Stimulated activated CD8-positive, alpha-beta memory T cell treated with anti-CD3 and anti-CD28 coated beads, Interleukin-4, amount 100 ng/mL, for 4 hours (primary cell): ENCODE measurements at regions not wholly inside any gene's neighbourhood (a gene's known extent, or its start where the extent isn't known, plus 50 kb on each side); places are given as distances from the start of the nearest gene placed in this dataset.

Source experiments
- DNase-seq, 2 donors: peaks; one replicate each; pipeline ENCODE4 v3.0.0-alpha.2; 2020; ENCODE audit warnings: low read depth in 2 of 2, low spot score in 1 of 2

- DNase-seq, result no peak
Measured at GRCh38 chr2:62370321-62371250, 135.4 kb downstream of the TMEM17 start.

GRCh38 chr2:62369541-62370202 lies 136.3 kb downstream of the TMEM17 start:
- DNase-seq, result no peak

DNA sequence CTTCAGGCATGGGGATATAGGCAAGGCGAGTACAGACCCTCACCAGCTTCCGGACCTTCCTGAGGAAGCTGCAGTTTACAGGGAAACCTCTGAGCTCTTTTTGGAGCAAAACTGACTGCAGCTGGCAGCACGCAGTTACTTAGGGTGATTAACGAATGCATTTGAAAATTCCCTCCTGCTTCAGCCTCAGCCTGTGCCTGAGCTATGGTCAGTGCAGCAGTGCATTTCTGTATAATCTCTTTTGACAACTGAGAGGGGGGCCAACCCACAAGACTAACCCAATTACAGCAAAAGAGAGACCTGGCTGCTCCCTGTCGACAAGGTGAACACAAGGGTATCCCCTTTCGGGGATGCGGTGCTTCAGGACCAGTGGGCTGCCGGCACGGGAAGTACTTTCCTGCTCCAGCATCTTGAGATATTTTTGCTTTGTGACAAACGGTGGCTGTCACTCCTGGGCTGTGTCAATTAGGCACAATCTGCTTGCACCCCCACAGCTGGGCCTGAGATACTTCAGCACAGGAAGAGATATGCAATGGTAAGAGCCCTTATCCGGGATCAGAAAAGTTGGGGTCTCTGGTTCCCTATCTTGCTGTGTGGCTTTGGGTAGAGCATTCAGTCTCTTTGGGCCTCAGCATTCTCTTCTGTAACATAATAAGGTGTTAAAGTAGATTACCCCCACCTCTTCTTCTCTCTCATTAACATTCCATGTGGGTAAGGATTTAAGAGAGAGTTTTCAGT lies 141.0 kb downstream of the TMEM17 start:
- no peak for DNase-seq

DNA sequence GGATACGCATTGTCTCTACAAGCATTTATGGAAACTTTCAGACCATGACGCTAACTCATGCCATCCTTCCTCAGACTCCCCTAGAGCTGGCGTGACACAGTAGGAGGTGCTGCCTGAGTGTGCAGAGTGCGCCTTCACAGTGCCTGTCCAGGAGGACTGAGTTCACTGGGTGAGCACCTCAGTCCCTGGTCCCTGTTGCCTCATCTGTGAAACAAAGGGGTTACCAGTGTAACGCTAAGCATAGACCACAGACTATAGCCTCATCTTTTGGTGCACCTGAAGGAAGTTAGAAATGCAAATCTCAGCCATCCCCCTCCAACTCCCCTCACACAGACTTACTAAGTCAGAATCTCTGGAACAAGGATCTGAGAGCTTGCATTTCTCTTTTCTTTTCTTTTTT lies 142.8 kb downstream of the TMEM17 start:
- no peak for DNase-seq

GRCh38 chr2:62362561-62362960 lies 143.4 kb downstream of the TMEM17 start:
- DNase-seq, result no peak

- no peak for DNase-seq
Measured at GRCh38 chr2:62361964-62362363, 144.0 kb downstream of the TMEM17 start.

- no peak for DNase-seq
Measured at GRCh38 chr2:62354771-62355561, 151.0 kb downstream of the TMEM17 start.

DNA sequence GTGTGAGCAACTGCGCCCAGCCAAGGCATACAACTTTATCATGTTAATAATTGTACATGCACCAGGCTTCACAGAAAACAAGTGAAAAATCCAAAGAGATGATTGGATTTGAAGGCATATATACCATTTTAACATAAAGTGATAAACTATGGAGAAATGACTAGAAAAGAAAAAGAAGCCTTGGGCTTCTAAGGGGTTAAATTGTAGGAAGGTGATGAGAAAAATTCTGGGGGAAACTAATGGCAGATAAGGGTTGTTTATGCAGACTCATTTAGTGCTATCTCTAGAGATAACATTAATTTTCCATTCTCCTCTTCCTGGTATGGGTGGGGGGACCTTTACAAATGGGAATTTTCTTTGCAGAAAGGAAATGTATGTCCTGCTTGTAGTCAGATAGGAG lies 154.0 kb downstream of the TMEM17 start:
- no peak for DNase-seq

DNA sequence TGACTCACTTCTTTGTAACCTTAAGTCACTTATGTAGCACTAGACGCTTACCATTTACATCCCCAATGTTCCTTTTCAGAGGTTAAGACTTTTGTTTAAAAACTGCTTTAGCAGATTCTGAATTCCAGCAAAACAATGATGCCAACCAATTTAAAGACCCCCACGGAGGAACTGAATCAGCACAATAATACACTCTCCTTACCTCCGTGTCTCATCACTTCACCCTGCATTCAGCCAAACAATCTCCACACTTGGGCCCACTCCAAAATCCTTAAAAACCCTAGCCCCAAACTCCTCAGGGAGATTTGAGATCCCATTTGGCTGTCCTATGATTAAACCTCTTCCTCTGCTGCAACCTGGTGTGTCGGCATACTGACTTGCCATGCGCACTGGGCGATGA lies 153.9 kb downstream of the B3GNT2 start:
- no peak for DNase-seq

- DNase-seq, result no peak
Measured at GRCh38 chr2:62348700-62349099, 152.8 kb downstream of the B3GNT2 start.

DNA sequence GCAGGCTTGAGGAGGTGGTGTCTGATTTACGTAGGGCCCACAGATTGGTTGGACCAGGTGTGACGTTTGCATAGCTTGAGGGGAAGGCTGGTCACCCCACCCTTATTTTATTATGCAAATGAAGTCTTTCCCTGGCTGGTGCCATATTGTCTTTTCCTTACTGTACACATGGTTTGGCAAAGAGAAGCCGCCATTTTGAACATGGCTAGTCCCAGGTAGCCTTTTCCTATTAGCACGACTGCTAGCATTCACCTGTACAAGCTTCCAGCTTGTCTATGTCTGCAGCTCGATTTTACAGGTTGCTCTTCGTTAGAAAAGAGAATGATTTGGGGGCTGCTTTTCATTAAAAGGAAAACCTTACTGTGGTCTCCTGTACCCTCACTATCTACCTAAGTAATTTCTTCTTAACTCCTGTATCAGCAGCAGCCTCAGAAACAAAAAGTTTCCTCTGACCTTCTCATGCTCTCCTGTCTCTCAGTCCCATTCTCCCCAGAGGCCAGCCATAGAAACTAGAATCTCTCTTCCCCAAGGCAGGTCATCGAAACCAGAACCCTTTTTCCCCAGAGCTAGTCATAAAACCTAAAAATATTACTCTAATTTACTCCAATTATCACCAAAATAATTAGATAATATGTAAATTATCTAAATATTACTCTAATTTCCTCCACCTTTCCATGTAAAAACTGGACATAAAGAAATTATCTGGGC lies 151.8 kb downstream of the B3GNT2 start:
- no peak for DNase-seq

DNA sequence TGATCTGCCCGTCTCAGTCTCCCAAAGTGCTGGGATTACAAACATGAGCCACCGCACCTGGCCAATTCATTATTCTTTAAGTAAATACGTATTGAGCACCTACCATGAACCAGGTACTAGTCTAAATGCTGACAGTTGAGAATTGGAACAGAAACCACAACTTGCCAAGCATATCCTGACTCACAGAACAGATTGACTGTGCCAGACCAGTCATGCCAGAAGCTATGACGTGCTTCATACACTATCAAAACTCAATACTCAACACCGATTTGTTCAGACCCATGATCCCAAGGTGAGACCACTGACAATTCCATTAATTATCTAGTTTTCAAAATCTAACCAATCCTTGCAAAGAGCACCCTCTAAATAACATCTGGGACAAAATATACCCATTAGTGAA lies 148.6 kb downstream of the B3GNT2 start:
- DNase-seq, result no peak

DNA sequence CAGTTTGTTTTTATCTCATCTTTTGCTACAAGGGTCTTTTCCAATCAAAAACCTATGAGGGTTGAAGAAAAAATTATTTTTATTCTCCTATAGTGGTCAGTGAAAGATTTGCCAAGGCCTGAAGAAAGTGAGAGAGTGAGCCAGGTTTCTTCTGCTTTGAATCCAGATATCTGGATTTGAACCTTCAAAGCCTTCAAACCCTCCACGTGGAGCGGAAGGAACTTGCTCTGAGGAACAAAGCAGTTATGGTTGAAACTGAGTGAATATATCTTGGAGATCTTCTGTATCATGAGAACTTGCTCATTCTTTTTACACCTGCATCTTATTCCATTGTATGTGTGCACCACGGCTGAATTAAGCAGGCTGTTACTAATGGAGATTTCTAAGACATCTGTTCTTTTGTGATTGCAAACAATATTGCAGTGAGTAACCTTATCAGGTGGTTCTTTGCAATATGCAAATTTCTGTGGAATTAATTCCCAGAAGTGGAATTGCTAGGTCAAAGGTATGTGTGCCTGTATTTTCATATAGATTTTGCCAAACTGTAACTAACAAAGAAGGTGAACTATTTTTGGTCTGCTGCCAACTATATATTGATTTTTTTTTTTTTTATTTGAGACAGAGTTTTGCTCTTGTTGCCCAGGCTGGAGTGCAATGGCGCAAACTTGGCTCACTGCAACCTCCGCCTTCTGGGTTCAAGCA lies 147.9 kb downstream of the B3GNT2 start:
- DNase-seq, result no peak

DNA sequence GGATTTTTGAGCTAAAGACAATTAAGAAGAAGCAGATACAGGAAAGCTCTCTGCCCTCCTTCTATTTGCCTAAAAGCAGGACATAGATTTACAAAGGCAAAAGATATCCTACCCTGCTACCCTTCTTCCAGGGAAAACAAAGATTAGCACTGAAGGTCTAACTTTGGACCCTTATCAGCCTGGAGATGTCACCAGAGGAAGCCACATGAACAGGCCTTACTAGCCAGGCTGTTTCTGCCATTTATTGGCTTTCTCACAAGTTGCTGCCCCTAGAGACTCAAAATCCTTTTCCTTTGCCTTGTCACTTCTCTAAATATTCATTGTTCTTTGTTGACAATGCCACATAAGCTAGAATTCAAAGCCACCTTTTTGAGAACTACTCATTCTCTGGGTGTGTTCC lies 147.3 kb downstream of the B3GNT2 start:
- DNase-seq, result no peak

DNA sequence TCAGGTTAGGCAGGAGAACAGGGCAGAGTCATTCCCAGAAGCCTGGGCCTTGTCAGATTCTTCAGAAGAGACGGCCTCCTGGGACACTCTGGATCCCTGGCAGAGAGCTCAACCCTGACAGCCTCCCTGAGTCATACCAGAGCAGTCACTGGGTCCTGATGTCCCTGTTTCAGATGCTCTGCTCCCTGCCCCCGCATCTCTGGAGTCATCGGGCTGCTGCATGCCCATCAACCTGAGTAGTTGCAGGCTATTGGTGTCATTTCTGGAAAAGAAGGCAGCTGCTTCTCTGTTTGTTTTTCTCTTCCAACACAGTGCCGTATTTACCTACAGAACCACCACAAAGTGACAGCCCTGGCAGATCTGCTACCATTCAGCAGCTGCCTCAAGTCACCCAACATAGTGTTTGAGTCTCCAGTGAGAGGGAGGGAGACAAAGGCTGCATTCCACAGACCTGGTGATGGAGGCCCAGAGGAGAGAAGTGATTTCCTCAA lies 145.1 kb downstream of the B3GNT2 start:
- DNase-seq, result no peak

- DNase-seq, result no peak
Measured at GRCh38 chr2:62339837-62340236, 143.9 kb downstream of the B3GNT2 start.

DNA sequence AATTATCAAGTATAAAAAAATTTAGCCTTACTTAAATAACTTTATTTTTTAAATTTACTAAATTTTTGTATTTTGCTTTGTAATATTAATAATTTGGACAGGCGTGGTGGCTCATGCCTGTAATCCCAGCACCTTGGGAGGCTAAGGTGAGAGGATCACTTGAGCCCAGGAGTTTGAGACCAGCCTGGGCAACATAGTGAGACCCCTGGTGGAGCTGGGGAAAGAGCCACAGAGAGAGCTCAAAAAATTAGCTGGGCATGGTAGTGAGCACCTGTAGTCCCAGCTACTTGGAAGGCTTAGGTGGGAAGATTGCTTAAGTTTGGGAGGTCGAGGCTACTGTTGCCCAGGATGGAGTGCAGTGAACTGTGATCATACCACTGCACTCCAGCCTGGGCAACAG lies 143.5 kb downstream of the B3GNT2 start:
- DNase-seq, result no peak

DNA sequence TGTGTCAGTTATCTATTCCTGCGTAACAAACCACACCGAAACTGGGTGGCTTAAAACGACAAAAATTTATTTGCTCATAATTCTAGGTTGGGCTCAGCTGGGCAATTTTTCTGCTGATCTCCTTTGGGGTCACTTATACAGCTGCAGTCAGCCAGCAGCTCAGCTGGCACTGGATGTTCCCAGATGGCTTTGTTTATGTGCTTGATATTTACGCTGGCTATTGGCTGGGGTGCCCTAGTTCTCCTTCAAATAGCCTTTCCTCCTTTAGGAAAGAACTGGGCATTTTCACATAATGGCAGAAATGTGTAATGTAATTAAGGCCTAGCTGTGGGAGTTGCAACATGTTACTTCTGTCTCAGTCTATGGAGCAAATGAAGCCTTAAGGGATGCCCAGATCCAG lies 142.2 kb downstream of the B3GNT2 start:
- DNase-seq, result no peak

- no peak for DNase-seq
Measured at GRCh38 chr2:62337403-62337802, 141.5 kb downstream of the B3GNT2 start.

- no peak for DNase-seq
Measured at GRCh38 chr2:62335612-62336011, 139.7 kb downstream of the B3GNT2 start.
